ENCODE measurements at regions not wholly inside any gene's neighbourhood (a gene's known extent, or its start where the extent isn't known, plus 50 kb on each side); places are given as distances from the start of the nearest gene placed in this dataset.
"Not testable (repeated sequence)": the region's sequence is repeated elsewhere in the genome, so short reads cannot be mapped to it uniquely, and the experiment has no call there.

GRCh38 chr2:12923907-12924610 is 207.3 kb downstream of the TRIB2 start:
- H3K4me3 ChIP-seq = no peak overlapping the region
- no peak for TF ChIP-seq CTCF (IDR thresholded peaks at IDR 0.05)
- H3K27ac ChIP-seq = no peak overlapping the region
- DNase-seq (ENCODE audit: low spot score) = no peak

- DNase-seq (ENCODE audit: low spot score); H3K27ac ChIP-seq; H3K4me3 ChIP-seq: not testable (repeated sequence)
Measured at GRCh38 chr2:12926641-12927040, 209.9 kb downstream of the TRIB2 start.

DNA sequence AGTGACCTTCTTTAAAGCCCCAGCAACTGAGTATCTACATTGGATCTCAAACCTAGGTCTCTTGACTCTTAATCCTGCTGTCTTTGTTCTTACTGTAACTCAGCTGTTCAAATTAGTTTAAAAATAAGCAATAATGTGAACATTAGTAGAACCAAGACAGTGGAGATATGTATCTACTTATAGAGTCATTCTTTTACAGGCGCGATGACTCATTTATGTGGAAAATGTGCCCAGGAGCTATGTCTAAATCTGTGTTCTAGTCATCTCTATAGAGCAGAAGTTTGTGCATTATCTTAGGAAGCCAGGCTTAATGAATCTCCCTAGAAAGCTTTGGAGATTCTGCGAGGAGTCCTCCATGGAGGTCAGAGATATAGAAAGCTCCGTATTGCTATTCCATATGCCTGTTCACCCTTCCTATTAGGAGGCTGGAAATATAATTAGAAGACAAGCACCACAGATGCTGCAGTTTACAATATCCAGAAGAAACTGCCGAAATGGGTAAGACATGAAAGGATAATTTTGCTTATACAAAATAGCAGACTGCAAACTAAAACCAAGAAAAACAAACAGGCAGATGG is 211.6 kb downstream of the TRIB2 start:
- H3K27ac ChIP-seq = no peak overlapping the region
- H3K4me3 ChIP-seq = no peak overlapping the region
- no peak for DNase-seq (ENCODE audit: low spot score)
- no peak for TF ChIP-seq CTCF (IDR thresholded peaks at IDR 0.05)

DNA sequence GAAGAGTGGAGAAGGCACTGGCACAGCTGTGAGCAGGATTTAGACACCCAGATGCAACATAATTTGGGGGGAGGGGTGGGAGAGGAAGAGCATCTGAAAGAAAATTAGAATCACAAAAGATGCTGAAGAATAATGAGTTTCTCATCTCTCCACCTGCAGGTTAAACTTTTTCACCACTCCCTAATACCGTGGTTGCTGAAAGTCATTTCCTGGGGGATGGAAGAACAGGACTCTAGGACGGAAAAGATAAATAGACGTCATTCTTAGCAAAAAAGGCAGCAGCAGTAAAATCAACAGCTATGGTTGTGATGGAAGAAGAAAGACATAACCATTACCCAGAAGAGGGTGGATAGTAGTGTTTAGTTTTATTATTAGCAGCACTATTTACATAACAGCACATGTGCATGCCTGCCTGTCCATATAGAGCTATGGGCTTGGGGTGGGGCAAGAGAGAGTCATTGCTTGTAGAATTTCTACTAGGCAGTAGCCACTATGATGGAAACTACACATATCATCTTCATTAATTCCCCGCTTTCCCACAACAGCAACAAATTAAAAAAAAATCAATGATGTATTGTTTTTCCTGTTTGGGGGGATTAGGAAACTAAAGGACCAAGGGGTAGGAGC is 212.2 kb downstream of the TRIB2 start:
- TF ChIP-seq CTCF (IDR thresholded peaks at IDR 0.05) = no peak
- Histone ChIP-seq H3K27ac (no peak overlapping the region), H3K4me3 (no peak overlapping the region)
- no peak for DNase-seq (ENCODE audit: low spot score)

GRCh38 chr2:12929758-12930157 is 213.0 kb downstream of the TRIB2 start:
- no peak for TF ChIP-seq CTCF (IDR thresholded peaks at IDR 0.05)
- no peak overlapping the region for H3K4me3 ChIP-seq
- DNase-seq (ENCODE audit: low spot score) = no peak
- H3K27ac ChIP-seq = no peak overlapping the region

DNA sequence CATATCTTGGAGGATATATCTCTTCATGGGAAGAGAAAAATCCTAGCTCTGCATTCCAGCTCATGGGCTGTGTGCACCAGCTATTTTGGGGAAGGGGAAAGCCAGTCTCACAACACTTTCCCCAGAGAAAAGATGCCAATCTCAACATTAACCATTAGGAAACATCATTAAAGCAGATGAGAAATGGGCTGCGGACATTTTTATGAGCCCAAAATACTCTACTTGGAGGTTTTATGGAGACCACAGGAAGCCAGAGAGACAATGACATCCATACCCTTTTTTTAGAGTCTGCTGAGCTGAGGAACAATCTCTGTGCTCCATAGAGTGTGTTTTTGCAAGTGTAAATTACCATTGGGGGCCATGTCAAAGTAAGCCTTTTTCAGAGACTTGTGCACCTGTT is 213.7 kb downstream of the TRIB2 start:
- Histone ChIP-seq H3K4me3 (no peak overlapping the region), H3K27ac (no peak overlapping the region)
- no peak for DNase-seq (ENCODE audit: low spot score)
- no peak for TF ChIP-seq CTCF (IDR thresholded peaks at IDR 0.05)

- Histone ChIP-seq H3K27ac (no peak overlapping the region), H3K4me3 (no peak overlapping the region)
- DNase-seq (ENCODE audit: low spot score) = no peak
- TF ChIP-seq CTCF (IDR thresholded peaks at IDR 0.05) = peak; percentile 80
Measured at GRCh38 chr2:12931186-12931844, 214.6 kb downstream of the TRIB2 start.

All from coronary artery (tissue), 2 donors.